ENCODE measurements at regions not wholly inside any gene's neighbourhood (a gene's known extent, or its start where the extent isn't known, plus 50 kb on each side); places are given as distances from the start of the nearest gene placed in this dataset.

GRCh38 chr6:133799043-133799442, 89.9 kb upstream of the TCF21 start:
- TF ChIP-seq CTCF (conservative IDR thresholded peaks at IDR 0.05; ENCODE audit: low read depth, low read length) = no peak
- TF ChIP-seq EZH2 (IDR thresholded peaks at IDR 0.05; ENCODE audit: low read length, unreplicated experiment) = no peak

Measured in PC-3 (cell line).